Ascending aorta (tissue), 2 donors: ENCODE measurements at regions not wholly inside any gene's neighbourhood (a gene's known extent, or its start where the extent isn't known, plus 50 kb on each side); places are given as distances from the start of the nearest gene placed in this dataset.
A peak's percentile ranks its signal among the peaks of the same experiment; 100 is the strongest.

Experiments used
- DNase-seq, 2 donors: peaks; one replicate each; pipeline ENCODE4 v3.0.0-alpha.2; 2019; ENCODE audit warnings: low spot score in 2 of 2
- H3K27ac ChIP-seq, 2 donors: fragments of 200-600 bp; sonication (generic); one replicate each; pipeline ENCODE4 v1.5.1; 2016 to 2017; ENCODE audit warnings: mild to moderate bottlenecking in 1 of 2
- H3K27me3 ChIP-seq: fragments of 200-600 bp; sonication (generic); one replicate; pipeline ENCODE4 v1.5.1; 2017
- H3K36me3 ChIP-seq, 2 donors: fragments of 200-600 bp; sonication (generic); one replicate each; pipeline ENCODE4 v1.5.1; 2016
- H3K4me1 ChIP-seq, 2 donors: fragments of 200-600 bp; sonication (generic); one replicate each; pipeline ENCODE4 v1.5.1; 2016 to 2017; ENCODE audit warnings: mild to moderate bottlenecking in 1 of 2
- H3K4me3 ChIP-seq, 2 donors: fragments of 200-600 bp; sonication (generic); one replicate each; pipeline ENCODE4 v1.5.1; 2016 to 2017; ENCODE audit warnings: mild to moderate bottlenecking in 1 of 2
- H3K9me3 ChIP-seq, 2 donors: fragments of 200-600 bp; sonication (generic); one replicate each; pipeline ENCODE4 v1.5.1; 2016
- CTCF ChIP-seq, 3 experiments: fragments of 200-600 bp in 2 of 3; fragments of 450-650 bp in 1 of 3; sonication (generic) in 2 of 3; IDR thresholded peaks; one replicate each; pipeline ENCODE4 v1.5.1; 2016 to 2019; ENCODE audit warnings: antibody characterized with exemption in 3 of 3, mild to moderate bottlenecking in 1 of 3, moderate library complexity in 1 of 3
- intact Hi-C: fragments of 100-400 bp; cut with DNase I; formaldehyde crosslinking; loops from one replicate; pipeline ENCODE4 v1.15.1; 2023

GRCh38 chr9:713091-713490 lies 128.4 kb upstream of the DMRT1 start:
- Histone ChIP-seq H3K4me1 (peaks cover 6 to 36% of the 10 kb centered on the region in 2 donors), H3K9me3 (no peaks in the 10 kb centered on the region), H3K27ac (peak overlapping the region; percentile 91 to 95), H3K36me3 (peaks cover 15 to 34% of the 10 kb centered on the region in 2 donors), H3K27me3 (no peaks in the 10 kb centered on the region), H3K4me3 (peak overlapping the region; percentile 51 to 59)
- intact Hi-C loops: no loop called here
- peak in 1 of 2 donors; percentile 62 for DNase-seq
- TF ChIP-seq CTCF (IDR thresholded peaks at IDR 0.05): no peak

- intact Hi-C loops: loop anchor here (2.0 kb wide), 1 partner anchor 20 kb away; no protein-coding TSS in a partner anchor
Observed at GRCh38 chr9:714675-715074, 126.8 kb upstream of the DMRT1 start.

GRCh38 chr9:715300-715699 lies 126.2 kb upstream of the DMRT1 start:
- no peaks in the 10 kb centered on the region for H3K9me3 ChIP-seq
- peaks cover 6 to 34% of the 10 kb centered on the region in 2 donors for H3K4me1 ChIP-seq
- intact Hi-C loops: loop anchor here (2.0 kb wide), 1 partner anchor 20 kb away; no protein-coding TSS in a partner anchor
- peak overlapping the region; percentile 51 to 59 for H3K4me3 ChIP-seq
- peaks cover 15 to 34% of the 10 kb centered on the region in 2 donors for H3K36me3 ChIP-seq
- TF ChIP-seq CTCF (IDR thresholded peaks at IDR 0.05): no peak
- no peaks in the 10 kb centered on the region for H3K27me3 ChIP-seq
- H3K27ac ChIP-seq: peak overlapping the region; percentile 91 to 95
- no peak for DNase-seq

More at GRCh38 chr9:714675-715074, 126.8 kb upstream of the DMRT1 start:
- no peaks in the 10 kb centered on the region for H3K27me3 ChIP-seq
- peaks cover 15 to 34% of the 10 kb centered on the region in 2 donors for H3K36me3 ChIP-seq
- peak overlapping the region; percentile 51 to 59 for H3K4me3 ChIP-seq
- peak in 1 of 2 donors; percentile 59 for DNase-seq
- no peak for TF ChIP-seq CTCF (IDR thresholded peaks at IDR 0.05)
- H3K4me1 ChIP-seq: peaks cover 6 to 34% of the 10 kb centered on the region in 2 donors
- no peaks in the 10 kb centered on the region for H3K9me3 ChIP-seq
- peak overlapping the region; percentile 91 to 95 for H3K27ac ChIP-seq

GRCh38 chr9:715743-716400 lies 125.6 kb upstream of the DMRT1 start:
- no peak for DNase-seq
- no peak for TF ChIP-seq CTCF (IDR thresholded peaks at IDR 0.05)
- Histone ChIP-seq H3K36me3 (peaks cover 15 to 31% of the 10 kb centered on the region in 2 donors), H3K27ac (peak overlapping the region; percentile 91 to 95), H3K27me3 (no peaks in the 10 kb centered on the region), H3K9me3 (no peaks in the 10 kb centered on the region), H3K4me3 (peak overlapping the region; percentile 51 to 59), H3K4me1 (peaks cover 6 to 30% of the 10 kb centered on the region in 2 donors)
- intact Hi-C loops: loop anchor here (2.0 kb wide), 1 partner anchor 19 kb away; no protein-coding TSS in a partner anchor

- Histone ChIP-seq H3K4me3 (peak overlapping the region; percentile 39 to 59), H3K27me3 (no peaks in the 10 kb centered on the region), H3K27ac (peak overlapping the region; percentile 91 to 95), H3K36me3 (peaks cover 0 to 14% of the 10 kb centered on the region in 2 donors), H3K4me1 (peaks cover 0 to 37% of the 10 kb centered on the region in 2 donors), H3K9me3 (no peaks in the 10 kb centered on the region)
- no peak for DNase-seq
- intact Hi-C loops: no loop called here
- no peak for TF ChIP-seq CTCF (IDR thresholded peaks at IDR 0.05)
Observed at GRCh38 chr9:717722-718121, 123.8 kb upstream of the DMRT1 start.
